Body of pancreas (tissue), 4 donors: ENCODE measurements at regions not wholly inside any gene's neighbourhood (a gene's known extent, or its start where the extent isn't known, plus 50 kb on each side); places are given as distances from the start of the nearest gene placed in this dataset.
A peak's percentile ranks its signal among the peaks of the same experiment; 100 is the strongest.

Experiments
- ATAC-seq: fragments of 150-250 bp; one replicate; pipeline ENCODE4 v1.9.1; 2016
- DNase-seq, 4 donors: peaks; one replicate each; pipeline ENCODE4 v3.0.0-alpha.2; 2019
- H3K27ac ChIP-seq, 4 donors: fragments of 200-600 bp; sonication (generic); 1 replicate in 3 of 4; 2 replicates in 1 of 4; pipeline versions ENCODE4 v1.5.1 to v1.6.1; 2016 to 2019; ENCODE audit warnings: mild to moderate bottlenecking in 1 of 4, mixed read lengths in 1 of 4, moderate library complexity in 1 of 4
- H3K27me3 ChIP-seq, 2 donors: fragments of 200-600 bp; sonication (generic); one replicate each; pipeline ENCODE4 v1.6.0; 2016; ENCODE audit warnings: mild to moderate bottlenecking in 1 of 2
- H3K36me3 ChIP-seq, 2 donors: fragments of 200-600 bp; sonication (generic); replicated peaks in 1 of 2; 2 replicates each; pipeline ENCODE4 v1.5.1; 2016; ENCODE audit warnings: low read depth in 2 of 2; ENCODE audit not compliant: insufficient read depth in 1 of 2
- H3K4me1 ChIP-seq: fragments of 200-600 bp; sonication (generic); one replicate; pipeline ENCODE4 v1.6.0; 2016
- H3K4me3 ChIP-seq, 2 donors: fragments of 200-600 bp; sonication (generic); 1 replicate in 1 of 2; 2 replicates in 1 of 2; pipeline ENCODE4 v1.5.1; 2016 to 2019
- H3K9me3 ChIP-seq, 3 donors: fragments of 200-600 bp; sonication (generic); 1 replicate in 2 of 3; 2 replicates in 1 of 3; pipeline ENCODE4 v1.5.1; 2016
- POLR2A ChIP-seq, 3 donors: fragments of 450-650 bp; IDR thresholded peaks; one replicate each; pipeline ENCODE4 v1.6.1; 2016; ENCODE audit warnings: antibody characterized with exemption in 3 of 3, mild to moderate bottlenecking in 2 of 3
- WGBS, 2 donors: methylation state at CpG; one replicate each; pipeline ENCODE4 v1.1.5; 2017; 5-methylcytosine and 5-hydroxymethylcytosine counted together
- intact Hi-C: fragments of 100-400 bp; cut with DNase I; formaldehyde crosslinking; loops from one replicate; pipeline ENCODE4 v1.15.1; 2023
- TF ChIP-seq, protein P1 (sequence below), 7 experiments: fragments of 450-650 bp in 4 of 7; fragments of 200-600 bp in 3 of 7; sonication (generic) in 3 of 7; IDR thresholded peaks; one replicate each; pipeline ENCODE4 v1.5.1; 2016 to 2019; ENCODE audit warnings: antibody characterized with exemption in 7 of 7

DNA sequence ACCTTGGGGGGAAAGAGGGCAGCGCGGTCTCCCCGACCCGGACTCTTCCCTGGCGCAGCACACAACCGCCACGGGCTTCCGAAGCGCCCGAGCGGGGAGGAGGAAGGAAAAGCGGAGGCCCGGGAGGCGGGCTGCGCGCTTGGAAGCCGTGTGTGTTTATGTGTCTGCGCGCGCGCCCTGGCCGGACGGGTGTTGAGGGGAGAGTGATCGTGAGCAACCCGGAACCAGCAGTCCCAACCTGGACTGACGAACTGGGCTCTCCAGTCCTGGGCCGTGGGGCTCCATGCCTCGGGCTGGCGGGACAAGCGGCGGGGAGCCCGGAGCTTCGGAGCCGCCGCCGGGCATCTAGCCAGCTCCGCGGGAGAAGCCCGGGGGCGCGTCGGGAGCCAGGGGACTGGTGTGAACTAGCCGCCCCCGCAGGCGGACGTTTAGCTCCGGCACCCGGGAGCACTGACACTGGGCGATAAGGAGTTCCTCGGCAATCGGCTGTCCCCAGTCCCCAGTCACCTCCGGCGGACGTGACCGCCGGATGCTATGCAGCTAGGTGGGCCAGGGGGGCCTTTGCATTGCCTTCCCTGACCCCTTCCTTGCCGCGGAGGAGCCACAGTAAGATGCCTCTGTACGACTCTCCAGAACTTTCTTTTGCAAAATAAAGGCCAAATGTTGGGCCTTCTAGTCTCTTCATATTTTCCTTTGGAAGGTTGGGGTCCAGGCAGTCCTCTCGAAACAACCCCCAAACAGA is 74.8 kb upstream of the BCOR start:
- H3K36me3 ChIP-seq, result no peaks in the 10 kb centered on the region
- H3K27ac ChIP-seq, result peak overlapping the region; percentile 59 to 96 (median 74)
- H3K4me3 ChIP-seq, result no peak overlapping the region
- intact Hi-C loops, result no loop called here
- no peaks in the 10 kb centered on the region for H3K9me3 ChIP-seq
- WGBS, 2 donors, result 10 to 64% methylated on average over 4 to 19 of the region's 60 CpGs
- peak; percentile 19 for ATAC-seq
- H3K4me1 ChIP-seq, result peaks cover 34% of the 10 kb centered on the region
- peak; percentile 58 to 68 (median 66) for DNase-seq
- peak; percentile 30 to 70 (median 62) for TF ChIP-seq POLR2A (IDR thresholded peaks at IDR 0.05)
- TF ChIP-seq, protein P1, sequence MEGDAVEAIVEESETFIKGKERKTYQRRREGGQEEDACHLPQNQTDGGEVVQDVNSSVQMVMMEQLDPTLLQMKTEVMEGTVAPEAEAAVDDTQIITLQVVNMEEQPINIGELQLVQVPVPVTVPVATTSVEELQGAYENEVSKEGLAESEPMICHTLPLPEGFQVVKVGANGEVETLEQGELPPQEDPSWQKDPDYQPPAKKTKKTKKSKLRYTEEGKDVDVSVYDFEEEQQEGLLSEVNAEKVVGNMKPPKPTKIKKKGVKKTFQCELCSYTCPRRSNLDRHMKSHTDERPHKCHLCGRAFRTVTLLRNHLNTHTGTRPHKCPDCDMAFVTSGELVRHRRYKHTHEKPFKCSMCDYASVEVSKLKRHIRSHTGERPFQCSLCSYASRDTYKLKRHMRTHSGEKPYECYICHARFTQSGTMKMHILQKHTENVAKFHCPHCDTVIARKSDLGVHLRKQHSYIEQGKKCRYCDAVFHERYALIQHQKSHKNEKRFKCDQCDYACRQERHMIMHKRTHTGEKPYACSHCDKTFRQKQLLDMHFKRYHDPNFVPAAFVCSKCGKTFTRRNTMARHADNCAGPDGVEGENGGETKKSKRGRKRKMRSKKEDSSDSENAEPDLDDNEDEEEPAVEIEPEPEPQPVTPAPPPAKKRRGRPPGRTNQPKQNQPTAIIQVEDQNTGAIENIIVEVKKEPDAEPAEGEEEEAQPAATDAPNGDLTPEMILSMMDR (IDR thresholded peaks at IDR 0.05), result no peak
- no peaks in the 10 kb centered on the region for H3K27me3 ChIP-seq

DNA sequence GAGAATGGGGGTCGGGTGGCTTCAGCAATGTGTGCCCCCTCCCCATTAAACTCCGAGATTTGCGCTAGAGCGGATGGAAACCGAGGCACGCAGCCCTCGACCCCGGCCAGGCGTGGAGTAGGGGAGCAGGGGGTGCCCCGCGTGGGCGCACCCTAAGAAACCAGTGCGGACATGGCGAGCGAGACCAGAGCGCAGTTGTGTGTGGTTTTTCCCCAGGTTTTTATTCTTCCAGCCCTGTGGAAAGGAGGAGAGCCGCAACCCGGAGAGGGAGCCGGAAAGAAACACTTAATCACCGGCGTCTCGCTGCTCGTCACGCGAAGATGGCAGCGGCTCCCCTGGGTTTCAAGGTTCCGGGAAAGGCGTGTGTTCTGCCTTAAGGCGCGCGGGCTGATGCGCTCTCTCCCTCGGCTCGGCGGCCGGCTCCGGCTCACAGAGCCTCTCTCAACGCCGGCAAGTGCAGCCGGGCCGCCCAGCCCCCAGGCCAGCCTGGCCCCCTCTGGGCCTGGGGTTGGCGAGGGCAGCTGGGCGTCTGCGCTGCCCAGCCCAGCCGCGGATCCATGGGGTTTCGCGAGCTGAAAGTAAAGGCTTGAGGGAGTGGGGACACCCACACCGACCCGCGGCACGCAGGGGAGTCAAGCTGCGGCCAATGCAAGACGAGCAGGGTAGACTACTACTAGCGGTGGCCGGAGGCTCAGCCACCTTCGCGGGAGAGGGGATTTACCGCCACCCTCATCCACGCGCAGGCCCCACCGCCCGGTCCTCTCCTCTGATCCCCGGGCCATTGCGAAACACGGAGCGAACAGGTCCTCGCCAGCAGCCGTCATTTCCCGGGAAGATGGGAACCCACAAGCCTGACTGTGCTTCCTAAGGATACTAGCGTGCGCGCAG is 74.0 kb upstream of the BCOR start:
- Histone ChIP-seq H3K27ac (peak overlapping the region; percentile 59 to 96 (median 74)), H3K4me3 (no peak overlapping the region), H3K9me3 (no peaks in the 10 kb centered on the region), H3K36me3 (no peaks in the 10 kb centered on the region), H3K27me3 (no peaks in the 10 kb centered on the region), H3K4me1 (peaks cover 31% of the 10 kb centered on the region)
- ATAC-seq (peak; percentile 4), DNase-seq (peak; percentile 49 to 51 (median 50))
- 5 to 49% methylated on average over 7 to 45 of the region's 73 CpGs for WGBS, 2 donors
- TF ChIP-seq, protein P1 (IDR thresholded peaks at IDR 0.05), result no peak
- no peak for TF ChIP-seq POLR2A (IDR thresholded peaks at IDR 0.05)
- intact Hi-C loops, result no loop called here

DNA sequence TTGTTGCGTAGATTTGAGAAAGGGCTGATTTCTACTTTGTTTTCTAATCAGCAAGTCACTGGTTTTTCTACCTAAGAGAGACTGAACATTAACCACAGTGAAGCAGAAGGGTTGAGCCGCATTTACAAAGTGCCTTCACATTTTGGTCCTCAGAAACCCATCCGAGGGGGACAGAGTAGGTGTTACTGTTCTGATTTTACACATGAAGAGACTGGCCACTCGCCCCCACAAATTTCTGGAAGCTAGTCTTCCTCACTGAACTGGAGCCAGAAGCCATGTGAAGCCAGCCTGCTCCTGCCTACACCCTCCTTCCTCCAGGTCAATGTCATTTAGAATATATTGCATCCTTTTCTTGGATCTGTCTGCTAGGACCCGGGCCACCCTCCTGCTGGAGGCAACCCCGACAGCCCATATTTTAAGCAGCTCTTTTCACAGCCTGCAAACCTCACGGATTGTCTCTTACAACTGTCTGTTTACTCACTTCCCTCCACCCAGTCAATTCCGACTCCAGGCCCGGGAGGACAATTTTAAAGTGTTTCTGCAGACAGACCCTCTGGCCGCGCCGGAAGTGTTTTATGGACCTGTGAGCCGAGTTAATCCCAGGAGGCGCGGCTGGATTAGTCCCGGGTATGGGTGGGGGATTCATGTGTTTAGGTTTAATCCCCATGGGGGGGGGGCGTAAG is 73.2 kb upstream of the BCOR start:
- no peak for ATAC-seq
- peaks cover 31% of the 10 kb centered on the region for H3K4me1 ChIP-seq
- WGBS, 2 donors, result 35 to 72% methylated on average over 11 to 12 of the region's 17 CpGs

DNA sequence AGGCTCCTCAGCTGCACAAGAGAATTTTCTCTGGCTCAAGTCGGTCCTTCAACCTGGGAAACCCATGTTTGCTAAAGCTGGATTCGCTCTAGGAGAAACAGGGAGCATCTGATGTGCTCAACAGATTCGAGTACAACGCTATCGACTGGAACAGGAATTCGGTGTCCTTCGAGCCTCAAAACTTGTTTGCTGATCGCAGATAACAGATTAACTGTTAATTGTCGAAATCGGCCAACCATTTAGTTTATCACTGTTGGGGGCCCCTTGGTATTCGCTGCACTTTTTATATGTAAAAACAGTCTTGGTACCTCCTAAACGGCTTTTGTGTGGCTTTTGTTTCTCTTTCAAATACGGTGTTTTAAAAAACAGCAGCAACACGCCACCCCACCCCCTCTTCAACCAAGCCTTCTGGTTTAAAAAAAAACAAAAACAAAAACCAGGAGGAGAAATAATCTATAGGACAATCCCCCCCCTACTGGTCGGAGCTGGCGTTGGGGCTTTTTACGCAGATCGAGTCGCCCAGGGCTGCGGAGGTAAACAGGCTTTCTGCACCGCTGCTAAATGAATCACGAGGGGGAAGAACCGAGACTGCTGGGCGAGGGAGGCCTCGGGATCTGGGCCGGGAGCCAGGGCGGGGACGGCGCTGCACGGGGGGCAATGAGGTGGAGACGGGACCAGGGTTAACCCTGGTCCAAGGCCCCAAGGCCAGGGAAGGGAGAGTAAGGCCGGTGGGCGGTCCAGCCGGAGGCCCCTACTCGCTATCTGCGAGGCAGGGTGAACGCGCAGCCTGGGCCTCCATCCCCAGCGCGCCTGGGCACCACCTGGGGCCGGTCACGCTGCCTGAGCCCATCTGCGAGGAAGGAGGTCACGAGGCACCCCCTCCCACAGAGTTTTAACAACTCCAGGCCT is 71.7 kb upstream of the BCOR start:
- intact Hi-C loops, result no loop called here
- 42 to 65% methylated on average over 26 to 44 of the region's 44 CpGs for WGBS, 2 donors
- H3K4me3 ChIP-seq, result no peak overlapping the region

More for the DNA sequence above, 73.2 kb upstream of the BCOR start:
- Histone ChIP-seq H3K27me3 (no peaks in the 10 kb centered on the region), H3K9me3 (no peaks in the 10 kb centered on the region), H3K27ac (peak overlapping the region in 3 of 4 donors; percentile 59 to 96 (median 78)), H3K4me3 (no peak overlapping the region), H3K36me3 (no peaks in the 10 kb centered on the region)
- intact Hi-C loops, result no loop called here
- DNase-seq, result no peak
- TF ChIP-seq POLR2A (IDR thresholded peaks at IDR 0.05), result no peak

More for the DNA sequence above, 71.7 kb upstream of the BCOR start:
- ATAC-seq, result no peak
- Histone ChIP-seq H3K27me3 (no peaks in the 10 kb centered on the region), H3K36me3 (no peaks in the 10 kb centered on the region), H3K9me3 (no peaks in the 10 kb centered on the region), H3K4me1 (peaks cover 24% of the 10 kb centered on the region), H3K27ac (peak overlapping the region in 2 of 4 donors; percentile 12 to 37)
- TF ChIP-seq, protein P1 (IDR thresholded peaks at IDR 0.05), result peak in 5 of 7 experiments; percentile 13 to 30 (median 27)
- TF ChIP-seq POLR2A (IDR thresholded peaks at IDR 0.05), result no peak
- DNase-seq, result peak in 3 of 4 donors; percentile 57 to 64 (median 63)
